NCI-H2171 treated with DMSO at 0.1 percent for 48 hours (cell line): ENCODE measurements at regions not wholly inside any gene's neighbourhood (a gene's known extent, or its start where the extent isn't known, plus 50 kb on each side); places are given as distances from the start of the nearest gene placed in this dataset.
A peak's percentile ranks its signal among the peaks of the same experiment; 100 is the strongest.
"Not testable (repeated sequence)": the region's sequence is repeated elsewhere in the genome, so short reads cannot be mapped to it uniquely, and the experiment has no call there.

Source experiments
- DNase-seq: peaks from one replicate; lab custom pipeline; 2025; lab: John Stamatoyannopoulos, UW

GRCh38 chr21:19392390-19392789, 988.8 kb upstream of the TMPRSS15 start:
- no peak for DNase-seq

GRCh38 chr21:19400223-19400770, 996.7 kb upstream of the TMPRSS15 start:
- DNase-seq = no peak

DNA sequence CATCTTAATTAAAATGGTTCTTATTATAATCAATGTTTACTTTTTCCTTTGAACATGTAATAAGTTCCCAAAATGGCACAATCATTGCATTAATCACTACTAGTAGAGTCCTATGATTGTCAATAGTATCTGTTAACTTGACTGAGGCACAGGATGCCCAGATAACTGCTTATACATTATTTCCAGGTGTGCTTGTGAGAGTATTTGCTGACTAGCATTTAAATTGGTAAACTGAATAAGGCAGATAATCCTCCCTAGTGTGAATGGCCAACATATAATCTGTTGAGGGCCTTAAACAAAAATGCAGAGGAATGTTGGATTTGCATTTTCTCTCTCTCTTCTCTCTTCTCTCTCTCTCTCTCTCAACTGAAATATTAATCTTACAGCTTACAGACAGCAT, 999.3 kb upstream of the TMPRSS15 start:
- DNase-seq = no peak

DNA sequence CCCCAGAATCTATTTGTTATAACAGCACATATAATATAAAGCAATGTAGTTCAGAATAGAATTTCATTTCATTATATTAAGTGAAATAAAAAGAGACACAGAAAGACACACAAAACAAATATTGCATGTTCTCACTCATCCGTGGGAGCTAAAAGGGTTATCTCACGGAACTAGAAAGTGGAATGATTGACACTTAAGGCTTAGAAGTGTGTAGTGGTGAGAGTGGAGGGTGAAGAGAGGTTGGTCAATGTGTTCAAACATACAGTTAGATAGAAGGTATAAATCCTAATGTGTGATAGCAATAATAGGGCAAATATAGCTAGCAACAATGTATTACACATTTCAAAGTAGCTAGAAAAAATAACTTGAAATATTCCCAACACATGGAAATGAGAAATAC, 1001.7 kb upstream of the TMPRSS15 start:
- no peak for DNase-seq

DNA sequence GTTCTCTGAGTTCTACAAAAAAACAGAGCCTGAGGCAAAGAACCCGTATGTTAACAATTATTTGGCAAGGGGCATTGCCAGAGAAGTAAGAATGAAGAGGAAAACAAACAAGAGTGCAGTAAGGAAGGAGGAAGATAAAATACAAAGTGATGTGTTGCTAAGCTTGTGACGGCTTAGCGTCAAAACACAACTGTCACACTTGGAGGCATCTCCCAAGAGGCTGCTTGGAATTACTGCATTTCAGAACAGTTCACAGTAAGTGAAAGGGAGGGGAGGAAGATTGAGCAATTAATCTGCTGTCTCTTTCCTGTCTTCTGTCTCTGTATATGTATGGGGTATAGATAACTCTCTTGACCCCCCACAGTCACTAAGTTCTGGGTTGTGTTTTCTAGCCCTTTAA, 1017.0 kb upstream of the TMPRSS15 start:
- DNase-seq = no peak

DNA sequence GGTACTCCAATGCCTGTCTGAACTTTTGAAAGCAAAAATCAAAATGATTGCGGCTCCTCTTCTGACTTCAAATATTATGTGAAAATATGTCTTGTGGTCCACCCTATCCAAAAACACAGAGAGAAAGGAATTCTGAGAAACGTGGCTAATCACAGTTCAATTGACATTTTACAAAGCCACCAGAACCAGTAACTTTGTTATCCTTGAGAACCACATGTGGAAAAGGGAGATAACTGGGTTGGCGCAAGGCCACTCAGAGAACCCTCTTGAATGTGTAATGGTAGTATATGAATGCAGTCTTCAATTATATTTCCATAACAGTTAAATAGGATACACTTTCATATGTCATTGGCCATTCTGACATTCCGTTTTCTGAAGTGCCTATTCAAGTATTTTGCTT, 1030.0 kb upstream of the TMPRSS15 start:
- DNase-seq = no peak

- DNase-seq = no peak
These were observed 1037.4 kb upstream of the TMPRSS15 start for GRCh38 chr21:19440792-19441655.

GRCh38 chr21:19458295-19458694, 1054.7 kb upstream of the TMPRSS15 start:
- no peak for DNase-seq

DNA sequence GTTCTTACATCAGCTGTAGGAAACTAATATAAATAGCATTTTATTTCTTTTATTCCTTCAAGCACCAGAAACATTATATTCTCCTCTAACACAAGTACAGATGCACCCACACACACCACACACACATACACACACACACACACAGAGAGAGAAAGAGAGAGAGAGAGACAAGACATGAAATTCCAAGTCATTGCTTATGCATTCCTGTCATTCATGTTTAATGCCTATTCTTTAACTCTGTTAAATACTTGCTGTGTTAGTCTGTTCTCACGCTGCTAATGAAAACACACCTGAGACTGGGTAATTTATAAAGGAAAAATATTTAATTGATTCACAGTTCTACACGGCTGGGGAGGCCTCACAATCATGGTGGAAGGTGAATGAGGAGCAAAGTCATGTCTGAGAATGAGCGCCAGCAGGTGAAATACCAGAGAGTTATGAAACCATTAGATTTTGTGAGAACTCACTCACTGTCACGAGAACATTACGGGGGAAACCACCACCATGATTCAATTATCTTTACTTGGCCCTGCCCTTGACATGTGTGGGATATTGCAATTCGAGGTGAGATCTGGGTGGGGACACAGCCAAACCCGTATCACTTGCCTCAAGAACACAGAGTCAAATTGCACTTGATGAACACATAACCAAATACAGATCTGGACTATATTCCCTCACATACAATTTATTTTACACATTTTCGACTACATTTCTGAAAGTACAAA, 1058.1 kb upstream of the TMPRSS15 start:
- DNase-seq = no peak

- DNase-seq = no peak
These were observed 1060.4 kb upstream of the TMPRSS15 start for GRCh38 chr21:19463966-19464365.

DNA sequence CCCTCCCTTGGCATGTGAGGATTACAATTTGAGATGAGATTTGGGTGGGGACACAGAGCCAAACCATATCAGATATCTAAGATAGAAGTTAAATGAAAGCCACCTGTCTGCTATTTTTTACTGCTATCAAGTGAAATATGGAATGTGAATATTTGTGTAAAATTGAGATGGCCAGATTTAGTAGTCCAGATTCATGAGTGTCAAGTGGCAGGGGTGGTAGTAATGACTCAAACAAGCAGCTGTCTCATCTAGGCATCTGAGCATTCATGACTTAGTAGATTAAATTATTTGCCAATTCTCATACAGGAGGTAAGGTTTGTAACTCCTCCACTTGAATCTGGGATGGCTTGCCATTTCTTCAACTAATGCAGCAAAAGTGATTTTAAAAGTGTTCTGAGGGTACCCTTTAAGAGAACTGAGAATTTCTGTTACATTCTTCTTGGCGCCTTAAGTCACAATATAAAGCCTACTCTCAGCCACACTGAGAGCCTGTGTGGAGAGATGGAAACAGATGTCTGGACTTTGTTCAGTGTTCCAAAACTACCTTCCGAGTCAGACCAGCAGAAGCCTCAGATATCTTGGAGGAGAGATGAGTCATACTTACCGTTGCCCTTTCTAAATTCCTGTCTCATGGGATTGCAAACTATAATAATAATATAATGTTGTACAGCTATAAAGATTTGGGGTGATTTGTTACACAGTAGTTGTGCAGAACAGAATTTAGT, 1065.6 kb upstream of the TMPRSS15 start:
- DNase-seq = no peak

GRCh38 chr21:19475525-19475924, 1071.9 kb upstream of the TMPRSS15 start:
- no peak for DNase-seq

DNA sequence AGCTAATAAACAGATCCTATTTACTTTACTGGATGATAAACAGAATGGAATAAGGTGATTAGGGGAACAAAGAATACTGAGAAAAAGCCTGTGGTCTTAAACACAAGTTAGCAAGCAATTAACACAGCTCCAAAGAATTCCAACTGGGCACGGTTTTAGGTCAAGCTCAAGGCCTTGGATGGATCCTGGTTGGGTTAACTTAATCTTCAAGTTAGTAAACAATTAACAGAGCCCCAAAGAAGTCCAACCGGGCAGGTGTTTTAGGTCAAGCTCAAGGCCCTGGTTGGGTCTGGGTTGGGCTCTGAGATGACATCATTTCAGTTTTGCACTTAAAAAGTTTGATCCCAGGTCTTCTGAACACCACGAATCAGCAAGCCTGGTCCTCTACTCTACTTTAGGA, 1086.3 kb upstream of the TMPRSS15 start:
- no peak for DNase-seq

DNA sequence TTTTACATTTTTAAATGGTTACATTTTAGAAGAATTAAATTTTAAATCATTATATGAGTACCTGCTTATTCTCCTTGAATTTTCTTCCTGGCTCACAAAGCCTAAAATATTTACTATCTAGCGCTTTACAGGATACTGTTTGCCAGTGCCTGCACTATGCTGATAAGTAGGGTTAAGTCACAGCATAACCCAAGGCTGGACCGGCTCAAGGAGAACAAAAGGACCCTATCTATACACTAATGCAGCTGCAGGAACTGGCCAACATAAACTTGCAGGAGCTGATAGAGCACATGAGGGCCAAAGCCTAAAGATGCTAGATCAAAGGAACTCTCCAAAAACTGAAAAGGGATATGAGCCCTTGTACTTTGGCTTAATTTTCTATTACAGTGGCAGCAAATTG, 1086.9 kb upstream of the TMPRSS15 start:
- no peak for DNase-seq

- DNase-seq = not testable (repeated sequence)
These were observed 1090.1 kb upstream of the TMPRSS15 start for GRCh38 chr21:19493437-19494241.

- DNase-seq = no peak
These were observed 1097.5 kb upstream of the TMPRSS15 start for GRCh38 chr21:19501115-19501514.

DNA sequence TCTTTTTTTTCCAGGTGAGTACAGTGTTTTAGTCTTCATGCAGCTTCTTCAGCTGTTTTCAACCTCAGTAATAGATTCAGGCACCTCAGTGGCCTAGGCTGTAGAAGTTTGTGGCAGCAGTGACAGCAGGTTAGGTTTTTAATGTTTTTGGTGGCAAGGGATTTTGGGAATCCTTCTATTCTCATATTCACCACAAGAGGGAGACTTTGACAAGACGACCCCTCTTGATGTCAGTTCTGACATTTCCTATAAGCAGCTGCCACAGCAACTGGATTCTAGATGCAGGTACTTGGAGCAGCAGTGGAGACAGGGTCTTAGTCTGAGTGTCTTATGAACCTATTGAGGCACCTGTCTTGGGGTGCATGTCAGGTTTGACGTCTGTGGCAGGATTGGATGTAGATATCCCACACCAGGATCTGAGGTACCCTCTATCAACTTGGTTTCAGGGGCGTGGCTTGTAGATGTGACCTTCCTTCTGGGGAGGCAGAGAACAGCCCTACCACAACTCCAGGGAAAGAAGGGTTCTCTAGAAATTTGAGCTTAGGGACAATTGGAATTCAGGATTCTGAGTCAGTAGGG, 1104.2 kb upstream of the TMPRSS15 start:
- DNase-seq = peak; percentile 22

GRCh38 chr21:19508442-19508841, 1104.9 kb upstream of the TMPRSS15 start:
- no peak for DNase-seq

DNA sequence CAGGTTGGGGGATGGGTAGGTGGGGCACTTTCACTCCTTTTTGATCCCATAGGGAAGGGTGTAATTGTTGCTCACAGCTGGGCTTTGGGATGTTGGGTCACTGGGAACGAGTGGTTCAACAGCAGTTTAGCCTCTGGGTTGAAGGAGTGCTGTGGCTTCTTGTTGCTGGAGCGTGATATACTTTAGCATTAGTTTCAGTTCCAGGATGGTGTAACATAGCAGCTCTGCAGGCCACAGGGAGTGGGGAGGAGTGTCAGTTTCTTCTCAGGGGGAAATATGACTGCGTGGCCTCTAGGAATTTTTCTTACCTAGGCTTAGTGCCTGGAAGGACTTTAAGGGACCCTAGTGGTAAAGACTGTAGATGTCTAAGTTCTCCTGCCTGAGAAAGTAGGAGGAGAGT, 1105.3 kb upstream of the TMPRSS15 start:
- no peak for DNase-seq

DNA sequence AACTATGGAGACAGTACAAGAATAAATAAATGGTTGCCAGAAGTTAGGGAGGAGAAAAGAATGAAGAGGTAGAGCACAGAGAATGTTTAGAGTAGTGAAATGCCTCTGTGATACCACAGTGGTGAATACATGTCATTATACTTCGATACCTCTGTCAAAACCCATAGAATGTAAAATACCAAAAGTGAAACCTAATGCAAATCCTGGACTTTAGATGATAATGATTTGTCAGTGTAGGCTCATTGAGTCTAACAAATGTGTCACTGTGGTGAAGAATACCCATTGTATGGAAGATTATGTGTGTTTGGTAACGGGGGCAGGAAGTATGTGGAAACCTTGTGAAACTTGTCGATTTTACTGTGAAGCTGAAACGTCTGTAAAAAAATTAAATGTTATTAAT, 1106.5 kb upstream of the TMPRSS15 start:
- no peak for DNase-seq

DNA sequence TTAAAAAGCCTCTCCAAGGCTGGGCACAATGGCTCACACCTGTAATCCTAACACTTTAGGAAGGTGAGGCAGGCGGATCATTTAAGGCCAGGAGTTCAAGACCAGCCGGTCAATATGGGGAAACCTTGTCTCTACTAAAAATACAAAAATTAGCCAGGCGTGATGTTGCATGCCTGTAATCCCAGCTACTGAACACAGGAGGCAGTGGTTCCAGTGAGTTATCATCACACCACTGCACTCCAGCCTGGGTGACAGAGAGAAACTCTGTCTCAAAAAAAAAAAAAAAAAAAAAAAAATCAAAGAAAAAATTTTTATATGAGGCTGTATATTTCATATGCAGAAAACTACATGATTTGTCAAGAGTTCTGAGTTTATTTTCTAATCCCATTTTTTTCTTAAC, 1107.1 kb upstream of the TMPRSS15 start:
- DNase-seq = no peak
